WERI-Rb-1 (cell line): ENCODE measurements at regions not wholly inside any gene's neighbourhood (a gene's known extent, or its start where the extent isn't known, plus 50 kb on each side); places are given as distances from the start of the nearest gene placed in this dataset.

Experiments used
- DNase-seq: peaks from one replicate; pipeline ENCODE4 v3.0.0-alpha.2; 2020
- H3K27ac ChIP-seq: fragments of 250-450 bp; sonication (Bioruptor Pico); 2 replicates; pipeline ENCODE4 v1.5.1; 2020; ENCODE audit warnings: mild to moderate bottlenecking, moderate library complexity
- H3K27me3 ChIP-seq: fragments of 250-450 bp; sonication (Bioruptor Pico); 2 replicates; pipeline ENCODE4 v1.5.1; 2021; ENCODE audit warnings: mild to moderate bottlenecking, low read depth, moderate library complexity; ENCODE audit not compliant: insufficient read depth, severe bottlenecking
- H3K36me3 ChIP-seq: fragments of 250-450 bp; sonication (Bioruptor Pico); 2 replicates; pipeline ENCODE4 v1.5.1; 2020; ENCODE audit warnings: mild to moderate bottlenecking, moderate library complexity
- H3K4me3 ChIP-seq: 2 replicates; pipeline ENCODE4 v1.5.1; 2011; ENCODE audit warnings: low read depth, mild to moderate bottlenecking, control low read depth, low read length
- H3K9me3 ChIP-seq: fragments of 250-450 bp; sonication (Bioruptor Pico); 2 replicates; pipeline ENCODE4 v1.5.1; 2021; ENCODE audit warnings: mild to moderate bottlenecking, moderate library complexity; ENCODE audit not compliant: severe bottlenecking
- TF ChIP-seq, protein P1 (sequence below): IDR thresholded peaks from 2 replicates; pipeline ENCODE4 v1.5.1; 2011; ENCODE audit warnings: low read depth, mild to moderate bottlenecking, control low read depth, inconsistent platforms, low read length

DNA sequence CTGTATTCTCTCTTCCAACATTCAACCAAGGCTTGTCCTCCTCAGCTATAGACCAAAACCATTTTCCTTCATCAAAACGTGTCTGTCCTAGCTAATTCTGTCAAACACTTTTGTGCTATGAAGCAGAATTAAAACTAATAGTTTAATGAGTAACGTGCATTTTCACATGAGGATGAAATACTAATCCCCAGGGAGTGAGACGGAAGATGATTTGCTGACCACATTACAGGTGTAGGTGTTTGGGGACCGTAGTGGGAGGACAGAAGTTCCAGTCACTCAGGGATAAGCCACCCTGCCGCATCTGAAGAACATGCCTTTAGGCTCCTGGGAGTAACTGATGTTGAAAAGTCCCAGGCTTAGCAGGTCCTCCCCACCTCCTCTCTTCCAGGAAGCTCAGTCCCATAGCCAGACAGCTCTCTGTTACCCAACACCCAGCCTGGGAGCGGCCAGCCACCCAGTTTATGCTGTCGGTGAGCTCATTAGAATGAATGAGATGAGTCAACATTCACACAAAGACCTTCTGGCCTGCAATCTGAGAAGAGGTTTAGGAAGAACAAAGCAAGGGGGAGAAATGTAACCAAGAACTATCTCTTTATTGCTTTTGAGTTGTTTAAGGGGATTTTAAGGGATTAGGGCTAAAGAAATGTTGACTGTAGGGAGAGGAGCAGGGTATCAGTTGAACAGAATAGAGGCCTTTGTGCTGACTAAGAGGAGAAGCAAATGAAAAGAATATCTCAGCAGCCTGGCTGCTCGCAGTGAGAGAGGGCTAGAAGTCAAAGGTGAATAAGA is 122.5 kb downstream of the FOXI3 start:
- Histone ChIP-seq H3K27me3 (peaks cover 77% of the 10 kb centered on the region), H3K36me3 (no peaks in the 10 kb centered on the region), H3K9me3 (no peaks in the 10 kb centered on the region), H3K27ac (no peak overlapping the region), H3K4me3 (no peak overlapping the region)
- no peak for DNase-seq
- TF ChIP-seq, protein P1, sequence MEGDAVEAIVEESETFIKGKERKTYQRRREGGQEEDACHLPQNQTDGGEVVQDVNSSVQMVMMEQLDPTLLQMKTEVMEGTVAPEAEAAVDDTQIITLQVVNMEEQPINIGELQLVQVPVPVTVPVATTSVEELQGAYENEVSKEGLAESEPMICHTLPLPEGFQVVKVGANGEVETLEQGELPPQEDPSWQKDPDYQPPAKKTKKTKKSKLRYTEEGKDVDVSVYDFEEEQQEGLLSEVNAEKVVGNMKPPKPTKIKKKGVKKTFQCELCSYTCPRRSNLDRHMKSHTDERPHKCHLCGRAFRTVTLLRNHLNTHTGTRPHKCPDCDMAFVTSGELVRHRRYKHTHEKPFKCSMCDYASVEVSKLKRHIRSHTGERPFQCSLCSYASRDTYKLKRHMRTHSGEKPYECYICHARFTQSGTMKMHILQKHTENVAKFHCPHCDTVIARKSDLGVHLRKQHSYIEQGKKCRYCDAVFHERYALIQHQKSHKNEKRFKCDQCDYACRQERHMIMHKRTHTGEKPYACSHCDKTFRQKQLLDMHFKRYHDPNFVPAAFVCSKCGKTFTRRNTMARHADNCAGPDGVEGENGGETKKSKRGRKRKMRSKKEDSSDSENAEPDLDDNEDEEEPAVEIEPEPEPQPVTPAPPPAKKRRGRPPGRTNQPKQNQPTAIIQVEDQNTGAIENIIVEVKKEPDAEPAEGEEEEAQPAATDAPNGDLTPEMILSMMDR: no peak

DNA sequence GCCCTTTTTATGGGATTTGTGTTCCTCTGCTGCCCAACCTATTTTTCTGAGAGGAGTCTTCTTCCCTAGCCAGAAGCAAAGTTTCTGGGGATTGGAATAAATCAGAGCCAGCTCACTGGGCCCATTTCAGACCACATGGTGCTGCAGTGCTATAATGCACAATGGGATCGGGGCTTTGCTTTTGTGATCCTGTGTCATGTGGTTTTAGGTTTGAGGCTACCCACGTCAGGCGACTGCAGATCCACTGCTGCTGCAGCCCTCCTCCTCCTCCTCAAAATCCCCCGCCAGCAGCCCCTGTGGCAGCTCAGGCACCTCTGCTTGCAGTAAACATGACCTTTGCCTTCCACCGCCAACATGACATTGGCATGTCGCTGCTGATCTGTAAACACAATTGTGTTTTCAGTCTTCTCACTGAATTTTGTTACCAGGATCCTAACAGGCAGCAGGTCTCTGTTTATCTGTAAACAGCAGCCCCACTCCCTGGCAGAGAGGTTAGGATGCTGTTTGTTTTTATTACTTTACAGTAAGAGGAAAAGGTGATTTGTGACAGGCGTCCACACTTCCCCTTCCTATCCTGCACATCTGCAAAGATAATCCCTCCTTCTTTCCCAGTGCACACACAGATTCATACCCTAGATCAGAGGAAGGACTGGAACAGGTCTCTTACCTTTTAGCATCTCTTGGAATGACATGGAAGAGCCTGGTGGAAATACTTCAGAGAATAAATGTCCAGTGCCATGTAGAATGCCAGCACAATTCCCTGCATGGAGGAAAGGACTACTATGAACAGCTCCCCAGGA is 130.8 kb downstream of the FOXI3 start:
- H3K9me3 ChIP-seq: no peaks in the 10 kb centered on the region
- no peak overlapping the region for H3K27ac ChIP-seq
- H3K27me3 ChIP-seq: peaks cover 76% of the 10 kb centered on the region
- H3K36me3 ChIP-seq: no peaks in the 10 kb centered on the region
- no peak overlapping the region for H3K4me3 ChIP-seq
- TF ChIP-seq, protein P1: no peak
- DNase-seq: no peak

DNA sequence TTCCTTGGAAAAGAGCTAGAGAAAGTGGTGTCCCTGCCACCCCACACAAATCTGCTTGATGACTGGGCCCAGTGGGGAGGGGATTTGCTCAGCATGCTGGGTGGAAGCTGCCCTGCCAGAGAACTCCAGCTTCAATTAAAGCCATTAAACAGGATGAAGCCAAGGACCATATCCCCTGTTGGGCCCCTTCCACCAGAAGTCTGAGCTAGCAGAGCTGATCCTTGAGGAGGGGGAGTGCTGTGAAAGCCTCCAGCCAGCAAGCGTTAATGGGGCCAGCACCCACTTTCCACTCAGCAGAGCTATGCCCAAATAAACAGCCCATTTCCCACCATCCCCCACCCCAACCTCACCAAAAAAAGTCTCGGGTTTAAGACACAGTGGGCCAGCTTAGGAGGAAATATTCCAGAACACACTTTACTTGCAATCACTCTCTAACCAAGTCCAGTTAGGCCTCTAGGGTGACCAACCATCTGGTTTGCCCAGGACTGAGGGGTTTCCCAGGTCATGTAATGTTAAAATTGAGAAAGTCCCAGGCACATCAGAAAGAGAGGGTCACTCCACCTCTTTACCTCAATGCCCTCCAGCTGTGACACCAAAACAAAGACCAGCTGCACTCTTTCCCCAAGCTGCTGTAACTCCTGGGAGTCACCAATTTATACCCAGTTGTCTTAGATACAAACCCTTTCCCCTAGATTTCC is 132.3 kb downstream of the FOXI3 start:
- no peak overlapping the region for H3K4me3 ChIP-seq
- TF ChIP-seq, protein P1: no peak
- no peak overlapping the region for H3K27ac ChIP-seq
- H3K27me3 ChIP-seq: peaks cover 72% of the 10 kb centered on the region
- DNase-seq: no peak
- H3K36me3 ChIP-seq: no peaks in the 10 kb centered on the region
- no peaks in the 10 kb centered on the region for H3K9me3 ChIP-seq

DNA sequence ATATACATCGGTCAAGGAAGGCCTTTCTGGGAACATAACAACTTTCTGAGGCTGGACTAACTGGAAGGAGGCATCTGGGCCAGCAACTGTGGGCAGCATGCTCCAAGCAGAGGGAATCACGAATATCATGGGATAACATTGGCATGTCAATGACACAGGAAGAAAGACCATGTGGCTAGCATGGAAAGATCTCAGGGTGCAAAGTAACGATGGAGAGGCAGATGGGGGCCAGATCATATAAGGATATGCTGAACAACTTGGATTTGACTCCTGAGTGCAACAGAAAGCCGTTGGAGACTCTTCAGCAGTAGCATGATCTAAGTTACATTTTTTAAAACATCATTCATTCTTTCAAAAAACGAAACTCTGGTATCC is 133.6 kb downstream of the FOXI3 start:
- H3K27me3 ChIP-seq: peaks cover 67% of the 10 kb centered on the region
- DNase-seq: no peak
- no peaks in the 10 kb centered on the region for H3K9me3 ChIP-seq
- TF ChIP-seq, protein P1: no peak
- no peak overlapping the region for H3K27ac ChIP-seq
- H3K36me3 ChIP-seq: no peaks in the 10 kb centered on the region
- H3K4me3 ChIP-seq: no peak overlapping the region

DNA sequence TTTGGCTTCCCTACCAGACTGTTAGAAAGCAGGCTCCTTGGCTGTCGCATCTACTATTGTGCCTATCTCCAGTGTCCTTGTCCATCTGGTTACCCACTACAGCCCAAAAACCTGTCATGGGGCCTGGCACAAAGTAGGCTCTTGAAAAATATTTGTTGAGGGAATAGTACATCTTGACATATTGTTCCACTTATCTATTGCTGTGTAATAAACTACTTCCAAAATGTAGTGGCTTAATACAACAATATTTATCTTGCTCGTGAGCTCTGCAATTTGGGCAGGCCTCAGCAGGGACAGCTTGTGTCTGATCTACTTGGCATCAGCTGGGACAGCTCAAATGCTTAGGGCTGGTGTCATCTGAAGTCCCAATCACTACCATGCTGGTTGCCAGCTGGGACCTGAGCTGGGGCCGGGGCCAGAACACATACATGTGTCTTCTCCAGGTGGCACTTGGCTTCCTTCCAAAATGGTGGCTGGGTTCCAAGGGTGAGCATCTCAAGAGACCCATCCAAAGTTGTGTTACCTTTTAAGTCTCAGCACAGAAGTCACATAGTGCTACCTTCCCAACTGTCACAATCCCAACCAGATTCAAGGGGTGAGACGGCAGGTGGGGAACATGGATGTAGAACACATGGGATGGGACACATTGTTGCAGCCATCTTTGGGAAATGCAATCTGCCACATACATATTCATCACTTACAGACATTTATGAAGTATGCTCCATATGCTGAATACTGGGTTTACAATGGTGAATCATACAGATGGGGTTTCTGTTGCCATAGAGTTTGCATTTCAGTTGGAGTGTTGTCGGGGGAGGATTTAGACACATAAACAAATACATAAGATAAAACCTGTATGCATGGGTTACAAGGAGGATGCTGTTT is 134.2 kb downstream of the FOXI3 start:
- no peaks in the 10 kb centered on the region for H3K9me3 ChIP-seq
- TF ChIP-seq, protein P1: no peak
- H3K4me3 ChIP-seq: no peak overlapping the region
- DNase-seq: no peak
- peaks cover 64% of the 10 kb centered on the region for H3K27me3 ChIP-seq
- H3K27ac ChIP-seq: no peak overlapping the region
- H3K36me3 ChIP-seq: no peaks in the 10 kb centered on the region
